HL-60 (cell line): ENCODE measurements at regions not wholly inside any gene's neighbourhood (a gene's known extent, or its start where the extent isn't known, plus 50 kb on each side); places are given as distances from the start of the nearest gene placed in this dataset.

Source experiments
- TF ChIP-seq, protein P1 (sequence below): IDR thresholded peaks from one replicate; pipeline ENCODE4 v1.5.1; 2011; ENCODE audit warnings: low read length, control low read depth, inconsistent platforms; ENCODE audit not compliant: insufficient read depth
- TF ChIP-seq, protein P2 (sequence below): IDR thresholded peaks from 2 replicates; pipeline ENCODE4 v1.6.1; 2012; ENCODE audit warnings: low read depth; ENCODE audit not compliant: insufficient replicate concordance

DNA sequence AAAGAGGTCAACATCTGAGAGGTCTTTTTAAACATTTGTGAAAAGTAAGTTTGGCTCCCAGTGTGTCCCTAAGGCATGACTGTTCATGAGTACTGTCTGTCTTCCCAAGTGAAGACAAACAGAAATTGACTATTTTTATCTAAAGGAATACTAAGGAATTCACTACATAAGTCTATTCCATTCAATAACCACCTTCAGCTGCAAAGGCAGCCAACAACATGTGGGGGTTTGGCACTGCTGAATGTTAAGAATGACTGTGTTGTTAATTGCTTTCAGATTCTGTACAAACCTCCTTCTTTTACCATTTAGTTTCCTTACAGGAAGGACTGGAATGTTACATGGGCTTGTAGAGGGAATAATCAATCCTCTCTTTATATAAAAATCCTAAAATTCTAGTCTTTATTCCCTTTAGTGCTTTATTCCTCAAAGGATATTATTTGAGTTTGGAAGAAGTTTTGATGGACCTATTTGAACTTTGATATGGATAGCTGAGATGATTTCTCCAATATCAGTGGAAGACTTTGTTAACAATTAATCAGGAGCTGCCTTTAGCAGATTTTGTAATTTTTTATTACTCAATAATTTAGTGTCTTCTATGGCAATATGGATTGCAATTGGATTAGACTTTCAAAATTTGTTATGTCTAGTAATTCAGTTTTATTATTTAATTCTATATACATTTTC, 201.7 kb upstream of the CHRM3 start:
- TF ChIP-seq, protein P1, sequence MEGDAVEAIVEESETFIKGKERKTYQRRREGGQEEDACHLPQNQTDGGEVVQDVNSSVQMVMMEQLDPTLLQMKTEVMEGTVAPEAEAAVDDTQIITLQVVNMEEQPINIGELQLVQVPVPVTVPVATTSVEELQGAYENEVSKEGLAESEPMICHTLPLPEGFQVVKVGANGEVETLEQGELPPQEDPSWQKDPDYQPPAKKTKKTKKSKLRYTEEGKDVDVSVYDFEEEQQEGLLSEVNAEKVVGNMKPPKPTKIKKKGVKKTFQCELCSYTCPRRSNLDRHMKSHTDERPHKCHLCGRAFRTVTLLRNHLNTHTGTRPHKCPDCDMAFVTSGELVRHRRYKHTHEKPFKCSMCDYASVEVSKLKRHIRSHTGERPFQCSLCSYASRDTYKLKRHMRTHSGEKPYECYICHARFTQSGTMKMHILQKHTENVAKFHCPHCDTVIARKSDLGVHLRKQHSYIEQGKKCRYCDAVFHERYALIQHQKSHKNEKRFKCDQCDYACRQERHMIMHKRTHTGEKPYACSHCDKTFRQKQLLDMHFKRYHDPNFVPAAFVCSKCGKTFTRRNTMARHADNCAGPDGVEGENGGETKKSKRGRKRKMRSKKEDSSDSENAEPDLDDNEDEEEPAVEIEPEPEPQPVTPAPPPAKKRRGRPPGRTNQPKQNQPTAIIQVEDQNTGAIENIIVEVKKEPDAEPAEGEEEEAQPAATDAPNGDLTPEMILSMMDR: no peak
- TF ChIP-seq, protein P2, sequence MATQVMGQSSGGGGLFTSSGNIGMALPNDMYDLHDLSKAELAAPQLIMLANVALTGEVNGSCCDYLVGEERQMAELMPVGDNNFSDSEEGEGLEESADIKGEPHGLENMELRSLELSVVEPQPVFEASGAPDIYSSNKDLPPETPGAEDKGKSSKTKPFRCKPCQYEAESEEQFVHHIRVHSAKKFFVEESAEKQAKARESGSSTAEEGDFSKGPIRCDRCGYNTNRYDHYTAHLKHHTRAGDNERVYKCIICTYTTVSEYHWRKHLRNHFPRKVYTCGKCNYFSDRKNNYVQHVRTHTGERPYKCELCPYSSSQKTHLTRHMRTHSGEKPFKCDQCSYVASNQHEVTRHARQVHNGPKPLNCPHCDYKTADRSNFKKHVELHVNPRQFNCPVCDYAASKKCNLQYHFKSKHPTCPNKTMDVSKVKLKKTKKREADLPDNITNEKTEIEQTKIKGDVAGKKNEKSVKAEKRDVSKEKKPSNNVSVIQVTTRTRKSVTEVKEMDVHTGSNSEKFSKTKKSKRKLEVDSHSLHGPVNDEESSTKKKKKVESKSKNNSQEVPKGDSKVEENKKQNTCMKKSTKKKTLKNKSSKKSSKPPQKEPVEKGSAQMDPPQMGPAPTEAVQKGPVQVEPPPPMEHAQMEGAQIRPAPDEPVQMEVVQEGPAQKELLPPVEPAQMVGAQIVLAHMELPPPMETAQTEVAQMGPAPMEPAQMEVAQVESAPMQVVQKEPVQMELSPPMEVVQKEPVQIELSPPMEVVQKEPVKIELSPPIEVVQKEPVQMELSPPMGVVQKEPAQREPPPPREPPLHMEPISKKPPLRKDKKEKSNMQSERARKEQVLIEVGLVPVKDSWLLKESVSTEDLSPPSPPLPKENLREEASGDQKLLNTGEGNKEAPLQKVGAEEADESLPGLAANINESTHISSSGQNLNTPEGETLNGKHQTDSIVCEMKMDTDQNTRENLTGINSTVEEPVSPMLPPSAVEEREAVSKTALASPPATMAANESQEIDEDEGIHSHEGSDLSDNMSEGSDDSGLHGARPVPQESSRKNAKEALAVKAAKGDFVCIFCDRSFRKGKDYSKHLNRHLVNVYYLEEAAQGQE: no peak
